Chondrocyte (in vitro differentiated cells): ENCODE measurements at regions not wholly inside any gene's neighbourhood (a gene's known extent, or its start where the extent isn't known, plus 50 kb on each side); places are given as distances from the start of the nearest gene placed in this dataset.

Experiments used
- DNase-seq: peaks from one replicate; pipeline ENCODE4 v3.0.0; 2021; ENCODE audit warnings: mixed read lengths, low spot score
- H3K27ac Mint-ChIP-seq: one replicate; pipeline ENCODE4 v1.8.0; 2021; ENCODE audit warnings: mild to moderate bottlenecking, moderate library complexity, mixed read lengths; ENCODE audit not compliant: unreplicated experiment
- H3K27me3 Mint-ChIP-seq: 2 replicates; pipeline ENCODE4 v1.8.0; 2021; ENCODE audit warnings: low read depth, mixed read lengths
- H3K36me3 Mint-ChIP-seq: 2 replicates; pipeline ENCODE4 v1.8.0; 2021; ENCODE audit warnings: low read depth, mixed read lengths
- H3K4me1 Mint-ChIP-seq: 2 replicates; pipeline ENCODE4 v1.8.0; 2021; ENCODE audit warnings: low read depth, mild to moderate bottlenecking, mixed read lengths
- H3K4me3 Mint-ChIP-seq: one replicate; pipeline ENCODE4 v1.8.0; 2021; ENCODE audit warnings: mild to moderate bottlenecking, moderate library complexity, mixed read lengths; ENCODE audit not compliant: unreplicated experiment
- H3K9me3 Mint-ChIP-seq: 2 replicates; pipeline ENCODE4 v1.8.0; 2021; ENCODE audit warnings: low read depth, mixed read lengths
- CTCF ChIP-seq: fragments of 200-600 bp; sonication (generic); IDR thresholded peaks from 2 replicates; pipeline ENCODE4 v1.5.0; 2021; ENCODE audit warnings: antibody characterized with exemption, mild to moderate bottlenecking, moderate library complexity

- Mint-ChIP-seq H3K27me3 (no peaks in the 10 kb centered on the region), H3K27ac (no peak overlapping the region), H3K36me3 (no peaks in the 10 kb centered on the region), H3K9me3 (peaks cover 5% of the 10 kb centered on the region), H3K4me3 (no peak overlapping the region), H3K4me1 (no peaks in the 10 kb centered on the region)
- no peak for TF ChIP-seq CTCF
- no peak for DNase-seq
Observed at GRCh38 chr3:132378-132777, 64.2 kb upstream of the CHL1 start.

- Mint-ChIP-seq H3K4me1 (no peaks in the 10 kb centered on the region), H3K27me3 (no peaks in the 10 kb centered on the region), H3K36me3 (no peaks in the 10 kb centered on the region), H3K4me3 (no peak overlapping the region), H3K27ac (no peak overlapping the region), H3K9me3 (peaks cover 5% of the 10 kb centered on the region)
- DNase-seq, result no peak
- no peak for TF ChIP-seq CTCF
Observed at GRCh38 chr3:132904-133303, 63.7 kb upstream of the CHL1 start.

GRCh38 chr3:140748-141330 is 55.7 kb upstream of the CHL1 start:
- H3K9me3 Mint-ChIP-seq, result peaks cover 15% of the 10 kb centered on the region
- H3K27ac Mint-ChIP-seq, result no peak overlapping the region
- no peaks in the 10 kb centered on the region for H3K36me3 Mint-ChIP-seq
- H3K4me3 Mint-ChIP-seq, result no peak overlapping the region
- no peaks in the 10 kb centered on the region for H3K4me1 Mint-ChIP-seq
- TF ChIP-seq CTCF, result no peak
- DNase-seq, result no peak
- H3K27me3 Mint-ChIP-seq, result no peaks in the 10 kb centered on the region
